ENCODE measurements at regions not wholly inside any gene's neighbourhood (a gene's known extent, or its start where the extent isn't known, plus 50 kb on each side); places are given as distances from the start of the nearest gene placed in this dataset.
A peak's percentile ranks its signal among the peaks of the same experiment; 100 is the strongest.

- DNase-seq = peak; percentile 64
These were observed 91.8 kb upstream of the KLF7 start for GRCh38 chr2:207257251-207258250.

DNA sequence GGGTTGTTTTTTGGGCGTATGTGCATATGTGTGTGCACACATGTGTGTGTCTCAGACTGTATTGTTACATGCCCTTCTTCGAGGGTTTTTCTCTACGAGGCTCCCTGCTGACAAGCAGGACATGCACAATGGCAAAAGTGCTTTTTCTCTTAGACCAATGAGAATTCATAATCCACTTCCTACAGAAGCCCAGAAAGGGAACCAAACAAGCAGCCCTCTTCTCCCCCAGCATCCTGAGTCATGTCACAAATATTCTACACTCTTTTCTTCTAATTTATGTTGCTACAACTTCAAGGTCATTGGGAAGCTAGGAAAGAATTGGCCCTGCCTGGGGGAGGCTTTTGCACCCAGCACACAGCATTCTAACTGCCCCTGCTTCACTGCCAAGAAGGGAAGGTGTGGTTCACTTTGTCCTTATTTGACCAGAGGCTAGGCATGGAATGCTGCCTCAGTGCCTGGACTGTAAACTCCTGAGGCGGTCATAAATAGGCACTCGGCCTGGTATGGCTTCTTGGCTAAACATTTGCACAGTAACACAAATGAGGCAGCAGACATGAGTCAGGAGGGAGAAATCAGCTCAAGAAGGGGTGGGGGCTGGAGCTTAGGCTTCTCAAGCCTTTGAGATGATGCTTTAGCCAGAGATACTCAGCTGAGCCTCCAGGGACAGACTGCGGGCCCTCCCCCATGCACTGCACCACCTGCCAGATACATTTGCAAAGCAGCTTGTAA, 92.7 kb upstream of the KLF7 start:
- DNase-seq = peak; percentile 39

DNA sequence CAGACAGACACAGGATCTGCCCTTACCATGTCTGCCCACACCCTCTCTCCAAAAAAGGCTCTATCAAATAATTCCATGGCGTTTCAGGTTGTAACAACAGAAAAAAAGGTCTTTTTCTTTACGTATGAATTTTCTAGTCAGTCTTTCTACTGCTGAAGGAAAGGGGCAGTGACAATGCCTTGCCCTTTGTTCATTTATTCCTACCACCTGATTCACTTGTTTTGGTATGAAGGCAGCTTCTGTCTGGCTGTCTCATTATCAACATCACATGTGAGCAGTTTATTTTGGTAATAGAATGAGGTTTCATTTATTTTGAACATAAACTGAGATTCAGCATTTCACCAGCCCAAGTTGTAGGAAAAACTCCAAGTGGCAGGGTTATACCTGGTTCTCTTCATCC, 94.3 kb upstream of the KLF7 start:
- DNase-seq = no peak

- DNase-seq = no peak
These were observed 95.2 kb upstream of the KLF7 start for GRCh38 chr2:207260947-207261346.

DNA sequence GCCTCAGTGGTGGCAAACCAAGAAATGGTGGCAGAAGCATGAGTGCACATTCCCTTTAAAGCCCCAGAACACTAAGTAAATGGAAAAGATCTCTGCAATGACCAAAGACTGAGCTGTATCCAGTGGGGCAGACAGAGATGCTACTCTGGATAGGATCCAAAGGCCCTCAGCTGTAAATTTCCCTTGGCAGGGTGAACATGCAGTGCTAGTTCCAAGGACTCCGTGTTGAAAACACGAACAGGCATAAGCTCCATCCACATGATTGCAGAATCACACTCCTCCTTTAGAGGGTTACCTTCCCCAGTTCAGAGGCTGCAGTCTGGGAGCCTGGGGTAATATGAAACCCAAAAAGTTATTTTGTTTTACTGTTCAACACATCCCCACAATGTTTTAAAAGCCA, 98.6 kb upstream of the KLF7 start:
- DNase-seq = no peak

GRCh38 chr2:207265332-207265731, 99.6 kb upstream of the KLF7 start:
- DNase-seq = no peak

GRCh38 chr2:207265869-207266268, 100.1 kb upstream of the KLF7 start:
- DNase-seq = no peak

GRCh38 chr2:207266648-207267047, 100.9 kb upstream of the KLF7 start:
- DNase-seq = no peak

- DNase-seq = no peak
These were observed 103.3 kb upstream of the KLF7 start for GRCh38 chr2:207269038-207269437.

DNA sequence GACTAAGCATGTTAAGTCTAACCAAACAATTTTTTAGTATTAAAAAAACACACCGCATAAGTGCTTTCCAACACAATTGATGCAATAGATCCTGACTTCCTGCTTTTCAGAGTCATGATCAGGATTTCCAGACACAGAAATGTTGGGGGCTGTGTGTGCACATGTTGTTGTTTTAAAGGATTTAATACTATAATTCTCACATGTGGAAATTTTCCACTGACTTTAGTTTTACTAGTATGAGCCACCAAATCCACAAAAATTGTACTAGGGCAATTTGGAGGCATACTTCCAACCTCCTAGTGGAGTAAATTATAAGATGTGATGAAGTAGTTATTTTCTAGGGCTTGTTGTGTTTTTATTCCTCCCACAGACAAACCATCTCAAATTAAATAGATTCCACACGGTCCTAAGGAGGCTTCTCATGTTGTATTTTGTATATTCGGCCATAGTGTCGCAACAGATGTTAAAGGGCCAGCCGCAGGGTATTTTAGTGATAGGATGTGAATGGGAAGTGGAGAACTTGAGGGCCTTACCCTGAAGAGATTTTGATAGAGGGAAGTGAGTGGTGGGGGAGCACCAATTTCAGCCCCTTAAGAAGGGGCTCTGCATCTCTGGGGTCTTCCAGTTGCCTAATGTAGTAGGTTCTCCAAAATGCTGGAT, 108.9 kb upstream of the KLF7 start:
- DNase-seq = no peak

- no peak for DNase-seq
These were observed 110.0 kb upstream of the KLF7 start for GRCh38 chr2:207275779-207276178.

- no peak for DNase-seq
These were observed 110.5 kb upstream of the KLF7 start for GRCh38 chr2:207276248-207276647.

- DNase-seq = no peak
These were observed 111.1 kb upstream of the KLF7 start for GRCh38 chr2:207276858-207277257.

DNA sequence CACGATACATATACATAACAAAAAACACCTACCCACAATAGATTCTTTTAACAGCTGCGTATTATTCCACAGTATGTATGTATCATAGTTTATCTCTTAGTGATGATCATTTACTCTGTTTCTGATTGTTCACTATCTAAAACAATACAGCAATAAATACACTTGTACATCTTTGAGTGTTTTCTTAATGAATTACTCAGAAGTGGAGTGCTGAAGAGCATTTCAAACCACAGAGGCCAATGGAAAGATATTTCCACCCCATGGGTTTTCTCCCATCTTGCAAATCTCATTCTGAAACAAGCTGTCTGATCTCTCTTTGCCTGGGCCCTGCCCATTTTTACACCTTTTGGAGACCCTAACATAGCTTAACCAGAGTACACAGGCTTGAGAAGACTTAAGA, 113.8 kb upstream of the KLF7 start:
- no peak for DNase-seq

- no peak for DNase-seq
These were observed 115.7 kb upstream of the KLF7 start for GRCh38 chr2:207281436-207281835.

GRCh38 chr2:207282916-207283315, 117.2 kb upstream of the KLF7 start:
- no peak for DNase-seq

GRCh38 chr2:207283356-207283755, 117.6 kb upstream of the KLF7 start:
- no peak for DNase-seq

- DNase-seq = no peak
These were observed 119.1 kb upstream of the KLF7 start for GRCh38 chr2:207284556-207285472.

GRCh38 chr2:207285473-207285815, 119.7 kb upstream of the KLF7 start:
- DNase-seq = no peak

DNA sequence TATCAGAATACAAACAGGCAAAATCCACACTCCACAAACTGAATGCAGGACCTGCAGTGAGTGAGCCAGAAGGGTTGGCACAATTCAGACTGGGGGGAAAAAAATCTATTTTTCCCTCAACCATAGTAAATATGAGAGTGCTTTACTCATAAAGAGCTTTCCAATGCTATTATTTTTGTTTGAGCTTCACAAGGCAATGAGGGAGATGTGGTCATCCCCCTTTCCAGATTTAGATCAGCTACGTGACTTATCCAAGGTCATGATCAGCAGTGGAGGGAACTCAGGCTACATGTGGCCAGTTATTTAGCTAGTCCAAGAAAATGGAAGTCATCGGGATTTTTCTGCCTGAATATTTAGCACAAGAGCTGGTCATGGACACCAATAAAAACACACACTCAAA, 120.4 kb upstream of the KLF7 start:
- no peak for DNase-seq

GRCh38 chr2:207288628-207289027, 122.9 kb upstream of the KLF7 start:
- no peak for DNase-seq

- DNase-seq = peak; percentile 8
These were observed 123.7 kb upstream of the KLF7 start for GRCh38 chr2:207289295-207290018.

Measured in NCI-H345 (cell line).